ENCODE measurements at regions not wholly inside any gene's neighbourhood (a gene's known extent, or its start where the extent isn't known, plus 50 kb on each side); places are given as distances from the start of the nearest gene placed in this dataset.

DNA sequence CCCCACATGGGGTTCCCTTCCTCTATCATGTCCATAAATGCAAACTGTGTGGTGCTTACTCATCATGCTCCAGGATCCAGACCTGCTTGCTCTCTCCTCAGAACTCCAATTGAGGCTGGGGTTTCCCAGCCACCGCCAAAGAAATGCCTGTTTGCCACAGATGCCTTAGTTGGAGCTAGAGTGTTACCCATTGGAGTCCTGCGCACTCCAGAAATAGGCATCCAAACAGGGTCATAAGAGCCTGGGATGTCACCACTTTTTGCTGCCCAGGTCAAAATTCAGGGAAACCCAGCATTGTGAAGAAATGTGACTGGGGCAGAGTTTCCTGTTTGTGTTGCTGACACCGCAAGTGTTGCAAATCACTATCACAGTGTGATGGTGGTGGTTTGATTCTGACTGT, 60.7 kb upstream of the SPDL1 start:
- BruUV-seq (replicated peaks), result no TSS peak
- H4K20me1 ChIP-seq (replicated peaks; ENCODE audit: control insufficient read depth, extremely low read depth, insufficient read depth, low read length), result no peaks in the 10 kb centered on the region
- H3K27ac ChIP-seq (ENCODE audit: insufficient read depth, low read depth, low read length), result no peak overlapping the region
- FAIRE-seq, result no peak
- no peak overlapping the region for H3K4me3 ChIP-seq (replicated peaks in 1 of 3; ENCODE audit: insufficient read depth in 1 of 3, low read depth in 1 of 3, low read length in 3 of 3)
- intact Hi-C loops (cut with micrococcal nuclease), result no loop called here
- no peak overlapping the region for H3K4me2 ChIP-seq (ENCODE audit: insufficient read depth, low read length)
- ChIA-PET CTCF (no interaction called here), POLR2A (no interaction called here)
- H3K36me3 ChIP-seq (ENCODE audit: control insufficient read depth in 2 of 2, extremely low read depth in 1 of 2, insufficient read depth in 2 of 2, low read length in 2 of 2), result no peaks in the 10 kb centered on the region
- DNase-seq (ENCODE audit: low read depth, low spot score), result no peak
- no peak overlapping the region for H3K9ac ChIP-seq (replicated peaks; ENCODE audit: extremely low read depth, insufficient read depth, low read length)
- no peak overlapping the region for H2AFZ ChIP-seq (ENCODE audit: low read depth, low read length)
- H3K4me1 ChIP-seq (ENCODE audit: control insufficient read depth, extremely low read depth, insufficient read depth, low read length), result no peaks in the 10 kb centered on the region
- no peaks in the 10 kb centered on the region for H3K9me1 ChIP-seq (replicated peaks; ENCODE audit: control insufficient read depth, extremely low read depth, insufficient read depth, low read length)
- dilution Hi-C loops (cut with MboI; ENCODE audit: extremely low pct_ligation_motif_present, low sequenced_read_pairs), result no loop called here
- H3K9me3 ChIP-seq (replicated peaks; ENCODE audit: control insufficient read depth, insufficient read depth, low read length), result no peaks in the 10 kb centered on the region
- TF ChIP-seq POLR2AphosphoS5 (IDR thresholded peaks at IDR 0.05; ENCODE audit: insufficient read depth, low read depth, low read length) (no peak), EZH2 (IDR thresholded peaks at IDR 0.05; ENCODE audit: borderline replicate concordance, low read depth, low read length, severe bottlenecking) (no peak), MYC (IDR thresholded peaks at IDR 0.05; ENCODE audit: low read depth, low read length) (no peak)
- TF ChIP-seq, protein P1, sequence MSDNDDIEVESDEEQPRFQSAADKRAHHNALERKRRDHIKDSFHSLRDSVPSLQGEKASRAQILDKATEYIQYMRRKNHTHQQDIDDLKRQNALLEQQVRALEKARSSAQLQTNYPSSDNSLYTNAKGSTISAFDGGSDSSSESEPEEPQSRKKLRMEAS (IDR thresholded peaks at IDR 0.05; ENCODE audit: insufficient read depth, insufficient read length), result no peak
- H3K79me2 ChIP-seq (ENCODE audit: control insufficient read depth, insufficient read depth, low read length), result no peaks in the 10 kb centered on the region
- no peaks in the 10 kb centered on the region for H3K27me3 ChIP-seq (ENCODE audit: control insufficient read depth in 2 of 2, insufficient read depth in 2 of 2, low read length in 2 of 2)

DNA sequence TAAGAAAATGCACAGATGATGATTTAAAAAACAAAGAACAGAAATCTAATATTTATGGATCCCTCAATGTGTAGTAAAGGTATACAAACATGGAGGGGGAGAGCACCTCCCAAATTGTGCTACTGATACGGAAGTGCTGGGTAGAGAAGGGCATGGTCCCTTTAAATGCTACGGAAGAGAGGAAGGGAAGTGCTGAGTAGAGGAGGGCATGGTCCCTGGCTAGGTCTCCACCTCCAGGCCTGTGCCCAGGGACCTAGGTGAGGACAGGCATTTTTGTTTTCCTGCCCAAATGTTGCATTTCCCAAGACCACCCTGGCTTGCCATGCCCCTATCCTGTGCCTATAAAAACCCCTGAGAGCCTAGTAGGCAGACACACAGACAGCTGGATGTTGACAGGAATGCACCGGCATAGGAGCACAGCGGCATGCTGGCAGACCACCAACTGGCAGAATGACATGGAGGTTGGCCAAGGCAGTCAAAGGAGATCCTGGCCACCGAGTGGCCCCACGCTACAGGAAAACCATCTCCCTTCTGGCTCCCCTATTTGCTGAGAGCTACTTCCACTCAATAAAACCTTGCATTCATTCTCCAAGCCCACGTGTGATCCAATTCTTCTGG, 62.1 kb upstream of the SPDL1 start:
- H3K9me1 ChIP-seq (replicated peaks; ENCODE audit: control insufficient read depth, extremely low read depth, insufficient read depth, low read length), result no peaks in the 10 kb centered on the region
- H3K79me2 ChIP-seq (ENCODE audit: control insufficient read depth, insufficient read depth, low read length), result no peaks in the 10 kb centered on the region
- peak; percentile 30 for DNase-seq (ENCODE audit: low read depth, low spot score)
- H3K4me1 ChIP-seq (ENCODE audit: control insufficient read depth, extremely low read depth, insufficient read depth, low read length), result no peaks in the 10 kb centered on the region
- POLR2A ChIA-PET, result no interaction called here
- BruUV-seq (replicated peaks), result no TSS peak
- dilution Hi-C loops (cut with MboI; ENCODE audit: extremely low pct_ligation_motif_present, low sequenced_read_pairs) (no loop called here), intact Hi-C loops (cut with micrococcal nuclease) (no loop called here)
- H4K20me1 ChIP-seq (replicated peaks; ENCODE audit: control insufficient read depth, extremely low read depth, insufficient read depth, low read length), result no peaks in the 10 kb centered on the region
- H3K27ac ChIP-seq (ENCODE audit: insufficient read depth, low read depth, low read length), result no peak overlapping the region
- CTCF ChIA-PET, result interaction anchor here (0.7 to 2.4 kb wide), 2 partner anchors 11 to 15 kb away, joined by 3 to 8 read pairs; no protein-coding TSS in a partner anchor
- FAIRE-seq, result no peak
- no peaks in the 10 kb centered on the region for H3K36me3 ChIP-seq (ENCODE audit: control insufficient read depth in 2 of 2, extremely low read depth in 1 of 2, insufficient read depth in 2 of 2, low read length in 2 of 2)
- H3K4me2 ChIP-seq (ENCODE audit: insufficient read depth, low read length), result no peak overlapping the region
- H2AFZ ChIP-seq (ENCODE audit: low read depth, low read length), result no peak overlapping the region
- no peak overlapping the region for H3K9ac ChIP-seq (replicated peaks; ENCODE audit: extremely low read depth, insufficient read depth, low read length)
- TF ChIP-seq JUN (IDR thresholded peaks at IDR 0.05; ENCODE audit: borderline replicate concordance, insufficient read depth, insufficient read length, low read depth) (no peak), POLR2AphosphoS5 (IDR thresholded peaks at IDR 0.05; ENCODE audit: insufficient read depth, low read depth, low read length) (no peak), GATA2 (IDR thresholded peaks at IDR 0.05; ENCODE audit: insufficient read depth, insufficient read length, low read depth, low read length) (no peak), FOS (IDR thresholded peaks at IDR 0.05; ENCODE audit: borderline replicate concordance, insufficient read depth, low read length) (no peak), MYC (IDR thresholded peaks at IDR 0.05; ENCODE audit: low read depth, low read length) (no peak), POLR2A (IDR thresholded peaks at IDR 0.05; ENCODE audit: low read depth, low read length) (no peak), EZH2 (IDR thresholded peaks at IDR 0.05; ENCODE audit: borderline replicate concordance, low read depth, low read length, severe bottlenecking) (no peak)
- TF ChIP-seq, protein P1 (IDR thresholded peaks at IDR 0.05; ENCODE audit: insufficient read depth, insufficient read length), result no peak
- TF ChIP-seq, protein P2, sequence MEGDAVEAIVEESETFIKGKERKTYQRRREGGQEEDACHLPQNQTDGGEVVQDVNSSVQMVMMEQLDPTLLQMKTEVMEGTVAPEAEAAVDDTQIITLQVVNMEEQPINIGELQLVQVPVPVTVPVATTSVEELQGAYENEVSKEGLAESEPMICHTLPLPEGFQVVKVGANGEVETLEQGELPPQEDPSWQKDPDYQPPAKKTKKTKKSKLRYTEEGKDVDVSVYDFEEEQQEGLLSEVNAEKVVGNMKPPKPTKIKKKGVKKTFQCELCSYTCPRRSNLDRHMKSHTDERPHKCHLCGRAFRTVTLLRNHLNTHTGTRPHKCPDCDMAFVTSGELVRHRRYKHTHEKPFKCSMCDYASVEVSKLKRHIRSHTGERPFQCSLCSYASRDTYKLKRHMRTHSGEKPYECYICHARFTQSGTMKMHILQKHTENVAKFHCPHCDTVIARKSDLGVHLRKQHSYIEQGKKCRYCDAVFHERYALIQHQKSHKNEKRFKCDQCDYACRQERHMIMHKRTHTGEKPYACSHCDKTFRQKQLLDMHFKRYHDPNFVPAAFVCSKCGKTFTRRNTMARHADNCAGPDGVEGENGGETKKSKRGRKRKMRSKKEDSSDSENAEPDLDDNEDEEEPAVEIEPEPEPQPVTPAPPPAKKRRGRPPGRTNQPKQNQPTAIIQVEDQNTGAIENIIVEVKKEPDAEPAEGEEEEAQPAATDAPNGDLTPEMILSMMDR (IDR thresholded peaks at IDR 0.05; ENCODE audit: extremely low read depth in 1 of 2, insufficient read depth in 1 of 2, low read depth in 1 of 2, low read length in 2 of 2), result no peak
- H3K4me3 ChIP-seq (replicated peaks in 1 of 3; ENCODE audit: insufficient read depth in 1 of 3, low read depth in 1 of 3, low read length in 3 of 3), result no peak overlapping the region
- no peaks in the 10 kb centered on the region for H3K27me3 ChIP-seq (ENCODE audit: control insufficient read depth in 2 of 2, insufficient read depth in 2 of 2, low read length in 2 of 2)
- no peaks in the 10 kb centered on the region for H3K9me3 ChIP-seq (replicated peaks; ENCODE audit: control insufficient read depth, insufficient read depth, low read length)

Measured in endothelial cell of umbilical vein (primary cell).